PC-9 (cell line): ENCODE measurements at regions not wholly inside any gene's neighbourhood (a gene's known extent, or its start where the extent isn't known, plus 50 kb on each side); places are given as distances from the start of the nearest gene placed in this dataset.

ENCODE experiments used
- CTCF ChIP-seq: fragments of 200-600 bp; sonication (generic); conservative IDR thresholded peaks from 2 replicates; pipeline ENCODE4 v1.6.1; 2017; ENCODE audit warnings: mixed run types, antibody characterized with exemption, mild to moderate bottlenecking, moderate library complexity
- EZH2 ChIP-seq: fragments of 200-600 bp; sonication (generic); IDR thresholded peaks from 2 replicates; pipeline ENCODE4 v1.8.0; 2017; ENCODE audit warnings: antibody characterized with exemption, low read depth

GRCh38 chr2:199556527-199557285 lies 99.0 kb upstream of the SATB2 start:
- TF ChIP-seq CTCF (no peak), EZH2 (no peak)
